RWPE1 (cell line): ENCODE measurements at regions not wholly inside any gene's neighbourhood (a gene's known extent, or its start where the extent isn't known, plus 50 kb on each side); places are given as distances from the start of the nearest gene placed in this dataset.

Experiments
- CTCF ChIA-PET: fragments of 350-600 bp; sonication (Branson Sonifier 250); formaldehyde crosslinking; extraction: SDS; loops from one replicate; lab custom pipeline; 2021; lab: Yijun Ruan, JAX
- POLR2A ChIA-PET: fragments of 400-600 bp; formaldehyde crosslinking; extraction: SDS; loops from one replicate; lab custom pipeline; 2020; ENCODE audit warnings: antibody characterized with exemption; ENCODE audit not compliant: low non-redundant PET; lab: Yijun Ruan, JAX
- DNase-seq: peaks from one replicate; pipeline ENCODE4 v3.0.0; 2012; ENCODE audit warnings: low spot score
- H3K27ac ChIP-seq: fragments of 450-650 bp; 2 replicates; pipeline ENCODE4 v1.5.1; 2017
- CTCF ChIP-seq: fragments of 450-650 bp; conservative IDR thresholded peaks from 2 replicates; pipeline ENCODE4 v1.5.1; 2017; ENCODE audit warnings: low read depth, mild to moderate bottlenecking

GRCh38 chr12:67211494-67211893 is 57.7 kb upstream of the CAND1 start:
- TF ChIP-seq CTCF, result no peak
- ChIA-PET CTCF (no interaction called here), POLR2A (no interaction called here)
- H3K27ac ChIP-seq, result no peak overlapping the region
- DNase-seq, result no peak

- TF ChIP-seq CTCF, result no peak
- POLR2A ChIA-PET, result no interaction called here
- no peak for DNase-seq
- no peak overlapping the region for H3K27ac ChIP-seq
- CTCF ChIA-PET, result no interaction called here
Observed at GRCh38 chr12:67217647-67218046, 51.5 kb upstream of the CAND1 start.
